ENCODE measurements at regions not wholly inside any gene's neighbourhood (a gene's known extent, or its start where the extent isn't known, plus 50 kb on each side); places are given as distances from the start of the nearest gene placed in this dataset.

DNA sequence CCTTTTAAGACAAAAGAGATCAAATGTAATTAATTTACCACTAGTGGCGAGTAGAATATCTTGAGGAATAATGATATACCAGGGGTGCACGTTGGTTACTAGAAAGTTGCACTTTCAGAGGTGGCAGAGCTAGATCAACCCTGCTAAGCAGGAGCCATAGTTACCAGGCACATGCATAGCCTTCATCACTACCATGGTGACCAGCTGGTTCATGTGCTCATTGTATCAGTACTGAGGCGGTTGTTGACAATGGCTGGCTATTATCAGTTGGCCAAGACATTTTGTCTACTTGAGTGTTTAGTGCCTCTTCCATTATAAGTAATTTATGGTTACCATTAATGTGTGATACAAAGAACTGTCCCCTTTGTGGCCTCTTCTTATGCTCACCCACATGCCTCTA is 201.2 kb downstream of the FGF10 start:
- no peaks in the 10 kb centered on the region for H3K9me3 ChIP-seq
- ATAC-seq, result no peak
- H3K4me3 ChIP-seq, result no peak overlapping the region
- intact Hi-C loops (cut with DNase I; ENCODE audit: low total_unique reads) (no loop called here), in situ Hi-C loops (cut with MboI; ENCODE audit: low sequenced_read_pairs in 4 of 4) (no loop called here)
- H3K27me3 ChIP-seq, result no peaks in the 10 kb centered on the region
- H3K27ac ChIP-seq, result no peak overlapping the region
- no peak for TF ChIP-seq POLR2A (IDR thresholded peaks at IDR 0.05)
- TF ChIP-seq, protein P1, sequence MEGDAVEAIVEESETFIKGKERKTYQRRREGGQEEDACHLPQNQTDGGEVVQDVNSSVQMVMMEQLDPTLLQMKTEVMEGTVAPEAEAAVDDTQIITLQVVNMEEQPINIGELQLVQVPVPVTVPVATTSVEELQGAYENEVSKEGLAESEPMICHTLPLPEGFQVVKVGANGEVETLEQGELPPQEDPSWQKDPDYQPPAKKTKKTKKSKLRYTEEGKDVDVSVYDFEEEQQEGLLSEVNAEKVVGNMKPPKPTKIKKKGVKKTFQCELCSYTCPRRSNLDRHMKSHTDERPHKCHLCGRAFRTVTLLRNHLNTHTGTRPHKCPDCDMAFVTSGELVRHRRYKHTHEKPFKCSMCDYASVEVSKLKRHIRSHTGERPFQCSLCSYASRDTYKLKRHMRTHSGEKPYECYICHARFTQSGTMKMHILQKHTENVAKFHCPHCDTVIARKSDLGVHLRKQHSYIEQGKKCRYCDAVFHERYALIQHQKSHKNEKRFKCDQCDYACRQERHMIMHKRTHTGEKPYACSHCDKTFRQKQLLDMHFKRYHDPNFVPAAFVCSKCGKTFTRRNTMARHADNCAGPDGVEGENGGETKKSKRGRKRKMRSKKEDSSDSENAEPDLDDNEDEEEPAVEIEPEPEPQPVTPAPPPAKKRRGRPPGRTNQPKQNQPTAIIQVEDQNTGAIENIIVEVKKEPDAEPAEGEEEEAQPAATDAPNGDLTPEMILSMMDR (IDR thresholded peaks at IDR 0.05 in 4 of 5, conservative IDR thresholded peaks at IDR 0.05 in 1 of 5), result no peak
- no peaks in the 10 kb centered on the region for H3K4me1 ChIP-seq
- H3K36me3 ChIP-seq, result no peaks in the 10 kb centered on the region
- DNase-seq, result no peak

GRCh38 chr5:44183753-44184152 is 205.5 kb downstream of the FGF10 start:
- intact Hi-C loops (cut with DNase I; ENCODE audit: low total_unique reads), result no loop called here
- DNase-seq, result no peak
- Histone ChIP-seq H3K4me3 (no peak overlapping the region), H3K27me3 (no peaks in the 10 kb centered on the region), H3K27ac (no peak overlapping the region), H3K36me3 (no peaks in the 10 kb centered on the region), H3K4me1 (no peaks in the 10 kb centered on the region), H3K9me3 (no peaks in the 10 kb centered on the region)
- in situ Hi-C loops (cut with MboI; ENCODE audit: low sequenced_read_pairs in 4 of 4), result no loop called here
- TF ChIP-seq POLR2A (IDR thresholded peaks at IDR 0.05), result no peak
- ATAC-seq, result no peak

DNA sequence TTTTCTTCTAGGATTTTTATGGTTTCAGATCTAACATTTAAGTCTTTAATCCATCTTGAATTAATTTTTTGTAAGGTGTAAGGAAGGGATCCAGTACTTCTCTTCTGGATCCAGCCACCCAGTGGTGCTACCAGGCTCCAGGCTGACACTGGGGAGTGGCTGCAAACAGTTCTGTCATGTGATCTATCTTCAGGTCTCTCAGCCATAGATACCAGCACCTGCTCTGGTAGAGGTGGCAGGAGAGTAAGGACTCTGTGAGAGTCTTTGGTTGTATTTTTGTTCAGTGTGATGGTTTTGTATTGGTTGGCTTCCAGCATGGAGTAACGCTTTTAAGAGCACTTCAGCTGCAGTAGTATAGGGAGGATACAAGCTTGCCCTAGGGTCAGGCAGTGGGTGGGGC is 205.9 kb downstream of the FGF10 start:
- Histone ChIP-seq H3K27ac (no peak overlapping the region), H3K4me3 (no peak overlapping the region), H3K27me3 (no peaks in the 10 kb centered on the region), H3K4me1 (no peaks in the 10 kb centered on the region), H3K36me3 (no peaks in the 10 kb centered on the region), H3K9me3 (no peaks in the 10 kb centered on the region)
- ATAC-seq, result no peak
- TF ChIP-seq, protein P1 (IDR thresholded peaks at IDR 0.05 in 4 of 5, conservative IDR thresholded peaks at IDR 0.05 in 1 of 5), result no peak
- TF ChIP-seq POLR2A (IDR thresholded peaks at IDR 0.05), result no peak
- intact Hi-C loops (cut with DNase I; ENCODE audit: low total_unique reads) (no loop called here), in situ Hi-C loops (cut with MboI; ENCODE audit: low sequenced_read_pairs in 4 of 4) (no loop called here)
- no peak for DNase-seq

DNA sequence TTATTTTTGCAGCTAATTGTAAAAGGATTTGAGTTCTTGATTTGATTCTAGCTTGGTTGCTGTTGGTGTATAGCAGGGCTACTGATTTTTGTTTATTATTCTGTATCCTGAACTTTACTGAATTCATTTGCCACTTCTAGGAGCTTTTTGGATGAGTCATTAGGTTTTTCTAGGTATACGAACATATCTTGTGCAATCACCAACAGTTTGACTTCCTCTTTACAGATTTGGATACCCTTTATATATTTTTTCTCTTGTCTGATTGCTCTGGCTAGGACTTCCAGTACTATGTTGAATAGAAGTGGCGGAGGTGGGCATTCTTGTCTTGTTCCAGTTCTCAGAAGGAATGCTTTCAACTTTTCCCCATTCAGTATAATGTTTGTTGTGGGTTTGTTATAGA is 210.8 kb downstream of the FGF10 start:
- DNase-seq (no peak), ATAC-seq (no peak)
- Histone ChIP-seq H3K36me3 (no peaks in the 10 kb centered on the region), H3K27me3 (no peaks in the 10 kb centered on the region), H3K4me3 (no peak overlapping the region), H3K4me1 (no peaks in the 10 kb centered on the region), H3K9me3 (no peaks in the 10 kb centered on the region), H3K27ac (no peak overlapping the region)
- in situ Hi-C loops (cut with MboI; ENCODE audit: low sequenced_read_pairs in 4 of 4) (no loop called here), intact Hi-C loops (cut with DNase I; ENCODE audit: low total_unique reads) (no loop called here)
- TF ChIP-seq POLR2A (IDR thresholded peaks at IDR 0.05), result no peak
- TF ChIP-seq, protein P1 (IDR thresholded peaks at IDR 0.05 in 4 of 5, conservative IDR thresholded peaks at IDR 0.05 in 1 of 5), result no peak

DNA sequence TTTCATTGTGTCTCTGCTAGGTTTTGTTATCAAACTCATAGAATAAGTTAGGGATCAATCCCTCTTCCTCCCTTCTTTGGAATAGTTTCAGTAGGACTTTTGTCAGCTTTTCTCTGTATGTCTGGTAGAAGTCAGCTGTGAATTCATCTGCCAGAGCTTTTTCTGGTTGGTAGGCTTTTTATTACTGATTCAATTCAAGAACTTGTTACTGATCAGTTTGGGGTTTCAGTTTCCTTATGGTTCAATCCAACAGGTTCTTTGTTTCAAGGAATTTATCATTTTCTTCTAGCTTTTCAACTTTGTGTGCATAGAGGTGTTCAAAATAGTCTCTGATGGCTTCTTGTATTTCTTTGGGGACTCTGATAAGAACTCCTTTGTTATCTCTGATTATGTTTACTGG is 221.7 kb downstream of the FGF10 start:
- in situ Hi-C loops (cut with MboI; ENCODE audit: low sequenced_read_pairs in 4 of 4) (no loop called here), intact Hi-C loops (cut with DNase I; ENCODE audit: low total_unique reads) (no loop called here)
- Histone ChIP-seq H3K27me3 (no peaks in the 10 kb centered on the region), H3K4me1 (no peaks in the 10 kb centered on the region), H3K36me3 (no peaks in the 10 kb centered on the region), H3K4me3 (no peak overlapping the region), H3K27ac (no peak overlapping the region), H3K9me3 (no peaks in the 10 kb centered on the region)
- TF ChIP-seq, protein P1 (IDR thresholded peaks at IDR 0.05 in 4 of 5, conservative IDR thresholded peaks at IDR 0.05 in 1 of 5), result no peak
- no peak for TF ChIP-seq POLR2A (IDR thresholded peaks at IDR 0.05)
- ATAC-seq, result no peak
- no peak for DNase-seq

Data from gastrocnemius medialis (tissue), 4 donors.